Inflammatory macrophage (primary cell): ENCODE measurements at regions not wholly inside any gene's neighbourhood (a gene's known extent, or its start where the extent isn't known, plus 50 kb on each side); places are given as distances from the start of the nearest gene placed in this dataset.
"Not testable (repeated sequence)": the region's sequence is repeated elsewhere in the genome, so short reads cannot be mapped to it uniquely, and the experiment has no call there.

Experiments used
- DNase-seq, 2 donors: peaks; one replicate each; pipeline ENCODE4 v3.0.0-alpha.2; 2020 to 2022

DNA sequence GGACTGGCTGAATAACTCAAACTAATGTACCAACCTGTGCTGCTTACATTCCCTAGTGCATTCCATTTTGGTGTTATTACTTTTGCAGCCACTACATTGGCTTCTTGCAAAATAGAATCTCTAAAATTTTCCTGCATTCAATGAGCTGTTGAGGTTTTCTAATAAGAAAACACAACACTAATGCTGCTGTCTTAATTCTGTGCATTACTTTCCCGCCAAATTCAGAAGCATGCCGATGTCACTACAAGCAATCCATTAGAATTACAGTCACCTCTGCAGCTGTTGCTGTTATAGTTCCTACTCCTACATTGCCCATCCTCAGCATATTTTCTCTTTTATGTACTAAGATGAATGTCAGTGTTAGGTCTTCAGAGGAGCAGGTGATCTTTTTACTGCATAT is 359.5 kb downstream of the HACE1 start:
- no peak for DNase-seq

DNA sequence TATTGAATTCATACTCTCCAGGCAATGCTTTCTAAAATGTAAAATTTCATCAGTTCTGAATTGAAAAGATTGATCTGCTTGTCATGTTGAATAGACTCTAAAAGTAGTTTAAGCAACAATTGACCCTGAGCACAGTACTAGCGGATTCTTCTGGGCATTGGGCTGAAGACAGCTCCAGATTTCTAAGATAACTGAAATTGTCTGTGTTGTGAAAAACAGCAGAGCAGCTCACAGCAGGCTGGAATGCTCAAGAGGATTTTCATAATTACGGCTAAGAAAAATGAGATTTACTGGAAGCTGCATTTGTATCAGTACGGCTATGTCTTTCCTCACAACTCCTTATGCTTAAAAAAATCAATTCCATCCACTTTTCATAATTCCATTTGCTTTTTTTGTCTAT is 373.7 kb downstream of the HACE1 start:
- no peak for DNase-seq

DNA sequence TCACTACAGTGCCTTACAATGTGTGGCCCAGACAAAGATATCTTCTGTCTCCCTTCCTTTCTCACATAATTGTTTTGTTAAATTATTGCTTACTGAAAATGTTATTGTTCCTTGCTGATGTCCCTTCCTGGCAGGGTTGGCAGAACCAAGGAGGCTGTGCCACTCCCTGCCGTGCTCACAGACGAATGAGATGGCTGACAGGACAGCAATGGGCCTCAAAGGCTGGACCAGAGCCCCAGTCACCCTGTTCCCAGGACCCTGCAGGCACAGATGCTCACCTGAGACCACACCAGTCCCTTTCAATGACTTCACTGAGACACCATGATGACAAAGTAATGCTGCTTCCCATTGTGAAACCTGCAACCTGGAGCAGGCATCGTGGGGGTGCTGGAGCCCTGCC is 375.1 kb downstream of the HACE1 start:
- no peak for DNase-seq

DNA sequence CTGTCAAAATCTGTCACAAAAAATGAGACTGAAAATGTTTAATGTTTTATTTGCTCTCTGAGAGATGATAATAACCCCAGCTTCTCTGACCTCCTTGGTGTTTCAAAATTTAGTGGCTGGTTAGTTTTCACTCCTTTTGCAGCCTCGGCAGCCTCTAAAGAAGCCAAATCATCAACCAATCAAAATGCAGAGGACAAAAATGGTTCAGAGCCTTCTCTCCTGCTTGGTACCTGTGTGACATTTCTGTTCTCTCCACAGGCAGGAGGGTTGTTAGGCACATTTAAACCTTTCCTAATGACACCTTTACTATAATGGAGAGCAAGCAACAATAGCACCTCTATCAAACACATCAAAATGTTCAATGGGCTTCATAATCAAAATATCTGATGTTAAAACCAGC is 375.5 kb downstream of the HACE1 start:
- DNase-seq: no peak

DNA sequence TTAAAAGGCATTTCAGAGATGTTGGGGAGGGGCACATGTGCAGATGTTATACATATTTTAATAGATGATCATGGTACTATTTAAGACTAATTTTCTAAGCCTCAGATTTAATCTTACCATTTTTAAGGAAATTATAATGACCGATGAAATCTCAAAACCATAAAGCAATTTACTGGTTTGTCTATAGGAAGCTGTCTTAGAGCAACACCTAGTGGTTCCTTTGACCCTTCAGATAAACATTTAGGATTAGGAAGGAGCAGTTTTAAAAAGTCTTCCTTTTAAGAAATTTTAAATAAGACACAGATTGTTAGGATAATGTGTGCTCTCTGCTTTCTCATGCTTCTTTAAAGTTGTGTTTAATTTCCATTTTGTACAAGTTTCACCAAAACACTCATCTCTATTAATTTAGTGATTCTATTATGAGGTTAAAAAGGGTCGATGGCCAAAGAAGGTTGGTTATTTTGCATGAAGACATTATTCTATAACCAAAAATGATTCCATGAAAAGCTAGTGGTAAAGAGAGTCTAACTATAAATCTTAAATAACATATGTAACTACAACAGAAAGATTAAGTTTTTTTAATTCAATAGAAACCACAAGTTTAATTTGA is 376.4 kb downstream of the HACE1 start:
- DNase-seq: no peak

DNA sequence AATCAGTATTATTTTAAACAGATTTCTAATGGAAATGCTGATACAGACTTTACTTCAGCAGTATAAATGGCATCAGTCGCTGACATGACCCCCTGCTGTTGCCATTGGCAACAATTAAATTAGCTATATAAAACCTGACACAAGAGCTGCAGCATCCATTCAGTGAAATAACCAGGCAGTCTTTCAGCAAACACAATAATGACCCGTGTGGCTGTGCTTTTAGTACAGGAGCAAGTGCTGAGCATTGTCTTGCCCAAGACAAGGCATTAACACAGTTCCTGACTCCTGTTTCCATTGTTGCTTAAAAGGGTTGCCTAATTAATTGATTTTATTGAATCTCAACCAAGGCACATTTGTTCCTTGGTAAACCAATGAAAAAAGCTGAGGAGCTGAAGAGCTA is 382.1 kb downstream of the HACE1 start:
- DNase-seq: no peak

DNA sequence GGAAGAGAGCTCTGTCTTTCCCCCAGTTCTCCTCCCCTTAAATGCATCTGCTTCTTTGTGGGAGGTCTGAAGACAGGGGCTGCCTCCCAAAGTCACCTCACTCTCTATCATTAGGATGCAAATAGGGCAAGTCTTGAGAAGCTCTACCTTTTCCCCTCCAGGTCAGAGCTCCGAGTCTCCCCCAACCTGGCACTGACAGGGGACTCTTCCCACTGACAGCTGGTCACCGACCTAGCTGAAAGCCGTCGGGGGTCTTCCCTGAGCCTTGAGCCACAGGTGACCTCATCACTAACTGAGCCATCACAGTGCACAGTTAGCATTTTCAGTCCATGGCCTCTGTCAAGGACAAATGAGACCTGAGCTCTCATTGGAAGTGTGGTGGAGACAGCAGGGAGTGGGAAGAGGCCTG is 386.7 kb downstream of the HACE1 start:
- DNase-seq: no peak

DNA sequence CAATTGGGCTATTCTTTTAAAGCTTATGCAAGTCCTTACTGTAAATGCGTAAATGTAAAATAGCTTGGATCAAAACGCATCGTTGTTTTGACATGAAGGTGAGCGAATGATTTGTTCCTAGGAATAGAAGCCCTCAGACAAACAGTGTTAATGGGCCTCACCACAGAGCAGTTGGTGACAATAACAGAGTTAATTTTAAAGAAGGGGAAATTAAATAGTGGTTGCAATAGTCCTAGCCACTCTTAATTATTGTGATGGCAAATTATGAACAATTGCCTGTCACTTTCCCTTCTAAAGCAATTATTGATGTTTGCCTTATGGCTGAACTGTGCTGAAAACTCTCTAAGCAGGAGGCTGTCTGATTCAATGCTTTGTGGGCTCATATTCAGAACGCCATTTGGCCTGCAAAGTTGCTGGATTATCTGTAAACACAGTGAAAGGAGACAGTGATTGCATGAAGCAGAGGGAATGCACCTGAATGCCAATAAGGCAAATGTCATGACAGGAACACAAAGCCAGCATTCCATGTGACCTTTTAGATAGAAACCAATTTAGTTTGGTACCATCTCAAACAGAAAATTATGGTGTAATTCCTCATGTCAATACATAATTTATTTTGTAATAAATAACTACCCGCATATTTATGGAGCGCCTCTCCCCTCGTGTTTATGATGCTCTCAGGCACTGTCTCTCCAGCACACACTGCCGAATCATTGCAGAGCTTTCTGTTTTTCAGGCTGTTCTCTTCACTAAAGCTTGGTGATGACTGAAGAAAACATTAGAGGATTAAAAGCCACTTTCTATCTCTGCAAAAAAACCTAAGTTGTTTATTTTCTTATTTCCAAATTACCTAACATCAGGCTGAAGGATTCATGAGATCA is 387.5 kb downstream of the HACE1 start:
- DNase-seq: no peak

DNA sequence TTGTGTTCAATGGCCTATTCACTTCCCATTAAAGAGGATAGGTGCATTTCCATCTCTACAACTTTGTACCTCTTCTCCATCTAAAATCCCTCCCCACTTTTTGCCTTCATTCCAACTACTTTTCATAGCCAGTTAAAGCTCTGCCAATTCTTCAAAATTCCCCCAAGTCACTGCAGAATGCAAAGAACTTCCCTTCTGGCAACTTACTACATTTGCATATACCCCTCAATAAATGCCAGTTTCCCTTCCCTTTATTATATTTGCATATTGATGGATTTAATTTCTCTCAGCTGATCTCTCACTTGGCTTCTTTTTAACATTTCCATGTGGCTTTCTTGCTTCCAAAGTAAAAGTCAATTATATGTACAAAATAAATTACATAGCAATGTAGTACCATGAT is 393.4 kb downstream of the HACE1 start:
- DNase-seq: no peak

DNA sequence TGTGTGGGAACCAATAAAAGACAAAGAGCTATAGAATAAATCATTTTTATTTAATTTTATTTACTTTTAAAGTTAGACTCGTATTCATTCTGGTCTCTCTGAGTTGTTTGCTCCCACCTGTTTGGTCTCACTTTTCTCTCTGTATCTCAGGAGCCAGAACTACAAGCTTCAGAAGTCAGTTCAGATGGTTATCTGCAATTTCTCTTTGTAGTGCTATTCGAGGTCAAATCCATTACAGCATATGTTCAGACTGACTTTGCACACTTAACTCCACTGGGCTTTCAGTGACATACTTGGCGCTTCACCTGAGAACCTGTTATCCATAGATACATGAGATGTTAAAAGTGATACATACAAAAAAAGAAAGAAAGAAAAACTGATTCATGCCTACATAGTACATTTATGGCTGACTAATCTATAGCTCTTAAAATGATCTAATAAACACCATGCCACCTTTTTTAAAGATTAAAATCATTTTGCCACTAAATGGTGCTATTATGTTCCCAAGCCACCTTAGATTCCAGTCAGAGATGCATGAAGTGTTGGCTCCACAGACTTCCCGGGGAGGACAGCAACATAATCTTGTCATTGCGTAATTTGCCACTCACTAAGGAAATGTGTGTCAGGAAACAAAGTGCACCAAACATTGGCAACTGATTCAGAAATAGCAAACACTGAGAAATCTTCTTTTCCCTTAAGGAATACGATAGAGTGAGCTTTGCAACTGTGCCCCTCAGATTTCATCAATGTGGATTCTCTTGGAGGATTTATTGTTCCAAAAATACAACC is 396.7 kb downstream of the HACE1 start:
- DNase-seq: no peak

DNA sequence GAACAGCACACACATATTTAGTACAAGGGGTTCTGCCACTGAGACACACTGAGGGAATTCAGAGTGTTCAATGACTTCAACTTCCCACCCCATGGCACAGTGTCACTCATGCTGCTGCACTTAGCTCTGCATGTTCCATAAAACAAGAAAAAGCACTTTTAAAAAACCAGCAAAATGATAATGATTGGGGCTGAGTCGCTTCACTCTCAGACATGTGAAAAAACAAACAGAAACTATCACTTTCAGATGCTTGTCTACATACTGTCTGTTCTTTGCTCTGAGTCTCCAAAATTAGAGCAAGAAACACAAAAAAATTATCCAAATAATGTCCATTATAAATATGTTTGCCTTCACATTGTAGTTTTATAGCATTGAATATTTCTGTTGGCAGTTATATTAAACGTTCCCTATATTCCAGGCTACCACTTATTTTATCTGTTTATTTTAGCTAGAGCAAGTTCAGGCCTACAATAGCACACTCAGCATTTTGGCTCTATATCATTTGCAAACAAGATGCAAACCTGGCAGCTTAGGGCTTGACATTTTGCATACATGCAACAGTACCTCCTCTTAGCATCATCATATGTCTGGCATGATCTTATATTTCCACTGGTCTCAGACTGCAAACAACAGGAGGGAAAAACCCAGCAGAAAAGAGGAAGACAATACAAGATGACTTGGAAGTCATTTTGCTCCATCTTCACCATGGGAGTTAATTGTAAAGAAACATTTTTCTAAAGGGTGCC is 398.8 kb downstream of the HACE1 start:
- DNase-seq: no peak

DNA sequence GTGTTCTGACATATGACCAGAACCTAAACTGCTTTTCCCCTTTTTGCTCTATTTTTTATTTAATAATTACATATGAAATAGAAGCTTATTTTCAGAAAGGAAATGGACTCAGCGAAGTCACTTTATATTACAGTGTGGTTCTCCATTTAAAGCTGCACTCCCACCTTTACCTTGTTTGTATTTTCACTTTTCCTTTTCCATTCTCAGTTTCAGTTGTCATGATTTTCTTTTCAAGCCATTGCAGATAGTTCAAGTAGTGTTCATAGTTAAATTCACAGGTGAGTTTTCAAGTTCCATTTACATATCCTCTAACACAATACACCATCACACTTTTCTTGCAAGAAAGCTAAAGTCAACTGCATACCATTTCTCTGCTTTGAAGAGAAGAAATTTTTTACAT is 400.2 kb downstream of the HACE1 start:
- no peak for DNase-seq

DNA sequence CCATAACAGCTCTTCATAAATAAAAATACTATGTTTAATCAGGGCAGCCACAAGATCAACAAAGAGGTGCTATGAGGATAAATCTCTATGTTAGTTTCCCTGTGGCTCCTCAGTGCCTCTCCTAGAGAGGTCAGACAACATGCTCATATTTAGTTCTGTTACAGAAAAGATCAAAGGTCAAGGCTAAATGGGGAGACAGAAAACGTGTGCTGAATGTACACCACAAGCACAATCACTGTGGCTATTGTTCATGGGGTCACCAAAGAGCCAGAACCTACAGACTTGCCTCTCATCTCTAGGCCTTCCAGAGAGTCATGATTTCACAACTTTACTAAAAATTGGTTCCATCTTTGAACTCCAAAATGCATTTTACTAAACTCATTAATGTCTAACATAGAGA is 409.8 kb downstream of the HACE1 start:
- no peak for DNase-seq

DNA sequence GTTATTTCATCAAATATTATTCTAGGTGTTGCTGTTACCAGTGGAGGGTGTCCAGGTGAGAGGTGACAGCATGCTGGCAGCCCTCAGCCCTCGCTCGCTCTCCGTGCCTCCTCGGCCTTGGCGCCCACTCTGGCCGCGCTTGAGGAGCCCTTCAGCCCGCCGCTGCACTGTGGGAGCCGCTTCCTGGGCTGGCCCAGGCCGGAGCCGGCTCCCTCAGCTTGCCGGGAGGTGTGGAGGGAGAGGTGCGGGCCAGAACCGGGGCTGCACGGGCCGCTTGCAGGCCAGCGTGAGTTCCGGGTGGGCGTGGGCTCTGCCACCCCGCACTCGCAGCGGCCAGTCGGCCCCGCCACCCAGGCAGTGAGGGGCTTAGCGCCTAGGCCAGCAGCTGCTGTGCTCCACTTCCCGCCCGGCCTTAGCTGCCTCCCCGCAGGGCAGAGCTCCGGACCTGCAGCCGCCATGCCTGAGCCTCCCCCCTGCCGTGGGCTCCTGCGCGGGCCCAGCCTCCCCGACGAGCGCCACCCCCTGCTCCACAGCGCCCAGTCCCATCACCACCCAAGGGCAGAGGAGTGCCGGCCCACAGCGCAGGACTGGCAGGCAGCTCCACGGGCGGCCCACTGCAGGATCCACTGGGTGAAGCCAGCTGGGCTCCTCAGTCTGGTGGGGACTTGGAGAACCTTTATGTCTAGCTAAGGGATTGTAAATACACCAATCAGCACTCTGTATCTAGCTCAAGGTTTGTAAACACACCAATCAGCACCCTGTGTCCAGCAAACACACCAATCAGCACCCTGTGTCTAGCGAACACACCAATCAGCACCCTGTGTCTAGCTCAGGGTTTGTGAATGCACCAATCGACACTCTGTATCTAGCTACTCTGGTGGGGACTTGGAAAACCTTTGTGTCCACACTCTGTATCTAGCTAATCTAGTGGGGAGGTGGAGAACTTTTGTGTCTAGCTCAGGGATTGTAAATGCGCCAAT is 413.3 kb downstream of the HACE1 start:
- not testable (repeated sequence) for DNase-seq

DNA sequence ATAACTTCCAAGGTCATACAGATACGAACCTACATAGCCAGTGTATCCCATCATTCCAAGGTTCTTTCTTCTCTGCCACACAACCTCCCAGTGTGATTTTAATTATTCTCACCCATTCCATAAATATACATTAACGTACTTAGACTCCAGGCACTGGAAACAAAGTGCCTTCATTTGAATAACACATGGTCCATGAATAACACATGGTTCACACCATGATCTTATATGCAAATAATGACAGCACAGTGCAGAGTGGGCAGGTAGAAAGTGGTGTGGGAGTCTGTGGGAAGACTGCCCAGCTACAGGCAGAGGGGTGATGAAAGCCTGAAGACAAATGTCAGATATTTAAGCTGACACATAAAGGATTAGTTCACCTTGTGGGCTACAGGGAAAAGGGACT is 425.2 kb downstream of the HACE1 start:
- DNase-seq: no peak

DNA sequence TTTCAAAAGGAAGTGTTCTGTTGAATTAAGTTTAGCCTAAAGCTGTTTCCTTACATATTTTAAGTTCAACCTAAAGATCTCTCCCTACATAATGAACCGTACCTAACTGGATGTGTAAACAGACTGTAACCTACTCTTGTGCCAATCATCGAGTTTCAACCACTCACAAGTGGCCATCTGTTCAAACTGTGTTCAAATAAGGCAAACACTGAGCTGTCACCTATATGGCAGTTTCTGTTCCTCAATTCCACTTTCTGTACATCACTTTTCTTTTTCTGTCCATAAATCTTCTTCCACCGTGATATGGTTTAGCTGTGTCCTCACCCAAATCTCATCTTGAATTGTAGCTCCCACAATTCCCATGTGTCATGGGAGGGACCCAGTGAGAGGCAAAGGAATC is 428.6 kb downstream of the HACE1 start:
- no peak for DNase-seq

DNA sequence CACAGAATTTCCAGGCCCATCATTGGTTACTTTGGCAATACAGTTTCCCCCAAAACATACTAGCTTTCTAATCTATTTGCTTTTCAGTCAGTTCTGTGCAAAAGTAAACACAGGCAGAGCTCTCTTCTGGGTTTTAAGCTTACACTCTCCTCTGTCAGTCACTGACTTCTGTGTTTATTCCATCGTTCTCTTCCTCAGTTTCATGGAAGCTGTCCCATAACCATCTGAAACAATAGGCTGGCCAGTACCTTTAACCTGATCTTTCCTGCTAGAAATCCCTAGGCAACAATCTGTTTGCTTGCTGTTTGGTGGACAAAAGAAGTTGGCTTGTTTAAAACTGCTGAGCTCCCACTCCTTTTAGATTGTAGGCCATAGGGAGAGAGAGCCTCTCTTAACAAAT is 431.5 kb downstream of the HACE1 start:
- no peak for DNase-seq

DNA sequence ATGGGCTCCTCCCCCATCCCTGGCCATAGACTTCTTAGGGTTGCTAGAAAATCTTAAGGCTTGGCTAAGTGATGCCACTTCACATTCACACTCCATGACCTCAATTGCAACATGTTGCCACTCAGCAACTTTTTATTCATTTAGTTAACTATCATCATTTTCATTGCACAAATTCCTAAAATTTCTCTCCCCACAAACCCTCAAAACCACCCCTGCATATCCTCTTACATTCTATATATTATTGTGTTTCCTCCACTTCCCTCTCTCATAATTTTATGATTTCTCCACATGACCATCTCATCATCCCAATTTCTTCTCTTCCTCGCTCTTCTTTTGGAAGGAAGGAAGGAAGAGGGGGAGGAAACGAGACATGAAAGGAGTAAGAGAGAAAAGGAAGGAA is 436.0 kb downstream of the HACE1 start:
- DNase-seq: no peak

DNA sequence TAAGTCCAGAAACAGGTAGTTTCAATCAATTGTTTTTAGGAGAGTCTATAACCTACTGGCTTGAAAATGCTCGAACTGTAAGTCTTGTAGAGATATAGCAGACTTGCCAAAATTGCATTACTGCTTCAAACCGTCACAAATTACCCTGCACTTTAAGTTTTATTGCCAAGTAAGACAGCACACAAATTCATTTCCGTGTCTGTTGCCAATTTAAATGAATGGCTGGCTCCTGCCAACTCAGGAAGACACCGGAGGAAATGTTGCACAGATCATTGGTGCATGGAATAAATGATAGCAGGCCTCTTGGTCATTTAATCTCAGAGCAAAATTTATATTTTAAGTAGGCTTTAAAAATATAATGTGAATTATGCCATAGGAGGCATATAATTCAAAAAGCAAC is 438.1 kb downstream of the HACE1 start:
- DNase-seq: no peak

DNA sequence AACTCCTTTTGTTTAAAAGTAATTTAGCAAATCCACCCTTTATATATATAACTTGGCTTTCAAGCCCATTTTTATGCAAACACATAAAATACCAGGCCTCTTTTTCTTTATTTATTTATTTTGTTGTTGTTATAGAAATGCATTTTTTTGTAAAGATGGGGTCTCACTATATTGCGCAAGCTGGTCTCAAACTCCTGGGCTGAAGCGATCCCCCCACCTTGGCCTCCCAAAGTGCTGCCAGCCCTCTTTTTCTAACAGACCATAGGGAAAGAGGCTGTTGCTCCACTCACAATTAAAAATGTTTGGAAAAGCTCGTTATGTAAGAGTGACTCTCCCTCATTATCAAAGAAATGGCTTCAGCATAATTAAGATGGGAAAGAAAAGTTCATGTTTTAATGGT is 440.9 kb downstream of the HACE1 start:
- DNase-seq: no peak

DNA sequence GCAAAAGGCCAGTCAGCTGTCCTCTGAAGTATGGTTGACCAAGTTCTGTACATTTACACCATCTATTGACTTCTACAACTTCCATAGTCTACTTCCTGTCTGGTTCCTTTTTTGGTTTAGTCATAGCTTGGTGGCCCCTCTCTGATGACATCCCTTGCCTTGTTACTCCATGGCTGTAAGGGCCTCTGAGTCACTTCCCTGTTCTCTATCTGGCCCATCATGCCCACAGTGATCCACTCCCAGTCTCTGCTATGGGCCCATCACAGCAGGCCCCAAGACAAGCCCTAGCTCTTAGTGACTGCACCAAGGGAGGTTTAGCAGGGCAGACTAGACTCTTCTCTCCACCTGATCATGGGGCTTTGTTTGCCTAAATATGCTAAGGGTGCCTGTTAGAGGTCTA is 441.6 kb downstream of the HACE1 start:
- DNase-seq: peak; percentile 16 to 26

DNA sequence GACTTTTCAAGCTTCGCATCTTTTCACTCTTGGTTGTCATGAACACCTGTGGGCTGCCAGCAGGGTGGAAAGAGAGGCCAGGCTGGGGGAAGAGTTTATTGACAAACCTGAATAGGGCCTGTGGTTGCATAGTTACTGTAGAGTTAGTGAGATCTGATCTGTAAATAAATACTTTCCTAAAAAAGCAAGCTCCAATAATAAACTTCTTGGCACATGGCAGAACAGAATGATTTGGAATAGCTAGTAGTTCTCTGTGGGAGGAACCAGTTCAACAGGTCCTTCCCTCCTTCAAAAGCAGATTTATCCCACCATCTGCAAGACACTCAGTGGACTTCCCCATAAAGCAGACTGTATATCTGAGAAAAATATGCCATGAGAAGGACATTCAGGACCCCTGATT is 445.0 kb downstream of the HACE1 start:
- no peak for DNase-seq
